Natural killer cell treated with Interleukin-12 subunit alpha and Interleukin-12 subunit beta and Interleukin-15 and Interleukin-18, amount 100 ng/mL, for 72 hours (primary cell): ENCODE measurements at regions not wholly inside any gene's neighbourhood (a gene's known extent, or its start where the extent isn't known, plus 50 kb on each side); places are given as distances from the start of the nearest gene placed in this dataset.
"Not testable (repeated sequence)": the region's sequence is repeated elsewhere in the genome, so short reads cannot be mapped to it uniquely, and the experiment has no call there.

Experiments
- ATAC-seq, 2 donors: fragments of 150-1000 bp; cut with Tn5 transposase in 1 of 2; sonication (Bioruptor Pico), chemical (Tn5 transposase) in 1 of 2; 2 replicates each; pipeline ENCODE4 v1.10.0; 2021
- DNase-seq: peaks from one replicate; pipeline ENCODE4 v3.0.0; 2022; ENCODE audit warnings: low spot score
- H3K27ac Mint-ChIP-seq, 2 donors: 1 replicate in 1 of 2; 2 replicates in 1 of 2; pipeline ENCODE4 v1.8.0; 2022; ENCODE audit warnings: mixed read lengths in 2 of 2, mild to moderate bottlenecking in 1 of 2, moderate library complexity in 1 of 2
- H3K27me3 Mint-ChIP-seq, 2 donors: 1 replicate in 1 of 2; 2 replicates in 1 of 2; pipeline ENCODE4 v1.8.0; 2022; ENCODE audit warnings: mixed read lengths in 2 of 2
- H3K36me3 Mint-ChIP-seq: one replicate; pipeline ENCODE4 v1.8.0; 2022; ENCODE audit warnings: mixed read lengths
- H3K4me1 Mint-ChIP-seq, 2 donors: 1 replicate in 1 of 2; 2 replicates in 1 of 2; pipeline ENCODE4 v1.8.0; 2022; ENCODE audit warnings: low read depth in 2 of 2, mixed read lengths in 2 of 2, mild to moderate bottlenecking in 1 of 2
- H3K4me3 Mint-ChIP-seq: one replicate; pipeline ENCODE4 v1.8.0; 2022; ENCODE audit warnings: mixed read lengths
- H3K9me3 Mint-ChIP-seq: 2 replicates; pipeline ENCODE4 v1.8.0; 2022; ENCODE audit warnings: mixed read lengths

DNA sequence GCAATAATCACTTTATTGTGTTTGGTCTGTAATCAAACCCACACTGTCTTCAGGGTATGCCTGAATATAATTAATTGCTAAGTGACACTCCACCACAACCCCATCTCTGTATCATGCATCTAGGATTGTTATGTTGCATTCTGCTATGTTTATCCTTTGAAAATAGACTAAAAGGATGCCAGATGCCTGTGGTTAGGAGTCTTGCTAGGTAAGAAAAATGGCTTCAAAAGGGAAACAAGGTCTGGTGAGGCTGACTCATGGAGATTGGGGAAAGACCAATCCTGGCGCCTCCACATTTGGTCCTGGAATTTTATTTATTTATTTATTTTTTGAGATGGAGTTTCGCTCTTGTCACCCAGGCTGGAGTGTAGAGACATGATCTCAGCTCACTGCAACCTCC lies 360.5 kb upstream of the SLC7A11 start:
- DNase-seq (no peak), ATAC-seq (no peak)
- Mint-ChIP-seq H3K27ac (no peak overlapping the region), H3K36me3 (no peaks in the 10 kb centered on the region), H3K27me3 (no peaks in the 10 kb centered on the region), H3K4me3 (no peak overlapping the region), H3K4me1 (no peaks in the 10 kb centered on the region), H3K9me3 (peaks cover 2% of the 10 kb centered on the region)

DNA sequence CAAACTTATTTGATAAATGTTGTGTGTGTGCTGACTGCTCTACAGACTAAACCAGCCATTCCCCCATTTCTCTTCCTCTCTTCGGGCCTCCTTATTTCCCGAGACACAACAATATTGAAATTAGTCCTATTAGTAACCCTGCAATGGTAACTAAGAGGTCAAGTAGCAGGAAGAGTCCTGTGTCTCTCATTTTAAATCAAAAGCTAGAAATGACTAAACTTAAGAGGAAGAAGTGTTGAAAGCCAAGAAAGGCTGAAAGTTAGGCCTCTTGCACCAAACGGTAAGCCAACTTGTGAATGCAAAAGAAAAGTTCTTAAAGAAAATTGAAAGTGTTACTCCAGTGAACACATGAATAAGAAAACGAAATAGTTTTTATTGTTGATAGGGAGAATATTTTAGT lies 357.8 kb upstream of the SLC7A11 start:
- DNase-seq (no peak), ATAC-seq (no peak)
- Mint-ChIP-seq H3K4me1 (no peaks in the 10 kb centered on the region), H3K4me3 (no peak overlapping the region), H3K27ac (no peak overlapping the region), H3K36me3 (no peaks in the 10 kb centered on the region), H3K9me3 (peaks cover 2% of the 10 kb centered on the region), H3K27me3 (no peaks in the 10 kb centered on the region)

DNA sequence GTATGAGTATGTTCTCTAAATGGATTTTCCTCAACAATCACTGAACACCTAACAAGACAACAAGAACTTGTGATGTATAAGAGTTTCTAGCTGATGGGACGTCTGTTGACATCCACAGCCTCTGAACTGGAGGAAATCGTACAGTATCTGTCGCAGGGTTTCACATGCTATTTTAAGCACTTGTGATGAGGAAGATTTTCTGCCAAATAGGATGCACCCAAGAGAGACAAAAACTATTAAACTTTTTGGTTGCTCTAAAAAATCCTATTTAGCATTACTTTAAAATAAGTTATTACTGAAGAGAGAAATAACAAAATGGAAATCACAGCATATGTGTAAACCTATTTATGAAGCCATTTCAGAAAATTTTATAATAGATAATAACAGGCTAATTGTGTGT lies 356.1 kb upstream of the SLC7A11 start:
- Mint-ChIP-seq H3K4me1 (no peaks in the 10 kb centered on the region), H3K9me3 (no peaks in the 10 kb centered on the region), H3K4me3 (no peak overlapping the region), H3K27ac (no peak overlapping the region), H3K36me3 (no peaks in the 10 kb centered on the region), H3K27me3 (no peaks in the 10 kb centered on the region)
- ATAC-seq (no peak), DNase-seq (no peak)

DNA sequence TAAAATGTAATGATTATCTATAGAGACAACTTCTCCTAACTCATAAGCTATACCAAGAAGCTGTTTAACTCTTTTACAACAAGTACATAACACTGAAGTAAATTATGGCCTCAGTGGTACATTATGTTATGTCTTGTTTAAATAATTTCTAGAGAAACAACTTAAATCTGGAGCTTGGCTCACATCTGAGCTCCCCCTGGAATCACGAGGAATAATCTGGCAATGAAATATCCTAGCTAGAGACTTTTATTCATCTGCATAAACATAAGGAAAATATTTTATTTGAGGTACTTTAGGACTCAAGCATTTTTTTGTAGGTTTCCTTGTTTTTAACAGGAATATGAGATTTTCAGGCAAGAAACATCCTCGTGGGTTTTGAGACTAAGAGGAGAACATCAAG lies 354.7 kb upstream of the SLC7A11 start:
- no peaks in the 10 kb centered on the region for H3K4me1 Mint-ChIP-seq
- DNase-seq (no peak), ATAC-seq (no peak)
- no peaks in the 10 kb centered on the region for H3K27me3 Mint-ChIP-seq
- no peak overlapping the region for H3K27ac Mint-ChIP-seq
- H3K36me3 Mint-ChIP-seq = no peaks in the 10 kb centered on the region
- no peak overlapping the region for H3K4me3 Mint-ChIP-seq
- peaks cover 2% of the 10 kb centered on the region for H3K9me3 Mint-ChIP-seq

DNA sequence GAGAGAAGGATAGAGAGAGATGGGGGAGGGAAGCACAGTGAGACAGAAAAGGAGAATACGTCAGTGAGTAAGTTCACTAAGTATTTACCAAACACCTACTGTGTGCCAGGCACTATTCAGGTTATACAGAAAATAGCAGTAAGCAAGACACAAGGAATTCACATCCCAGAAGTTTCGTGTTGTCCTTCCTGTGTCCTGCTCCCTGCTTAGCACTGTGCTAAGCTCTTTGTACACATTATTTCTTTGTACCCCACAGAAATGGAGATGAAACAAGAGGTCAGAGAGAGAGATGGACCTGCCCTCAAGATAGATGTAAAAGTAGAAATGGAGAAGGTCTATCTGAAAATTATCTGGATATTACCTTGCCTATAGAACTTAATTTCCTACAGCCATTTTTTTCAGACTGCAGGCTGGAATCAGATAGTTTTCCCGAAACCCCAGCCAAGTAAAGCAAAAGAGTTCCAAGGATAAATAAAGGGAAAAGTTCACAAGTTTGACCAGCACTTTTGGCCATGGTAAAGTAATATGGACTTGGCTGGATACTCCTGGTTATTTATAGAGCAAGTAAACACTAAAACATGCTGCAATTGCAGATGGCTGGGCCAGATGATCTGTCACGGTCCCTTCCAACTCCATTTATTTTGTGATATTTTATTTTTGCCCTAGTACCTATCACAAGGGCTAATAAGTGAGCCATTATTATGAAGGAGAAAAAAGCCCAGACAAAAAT lies 353.7 kb upstream of the SLC7A11 start:
- ATAC-seq = no peak
- H3K27me3 Mint-ChIP-seq = no peaks in the 10 kb centered on the region
- no peak for DNase-seq
- H3K4me3 Mint-ChIP-seq = no peak overlapping the region
- no peak overlapping the region for H3K27ac Mint-ChIP-seq
- peaks cover 2% of the 10 kb centered on the region for H3K9me3 Mint-ChIP-seq
- H3K4me1 Mint-ChIP-seq = no peaks in the 10 kb centered on the region
- no peaks in the 10 kb centered on the region for H3K36me3 Mint-ChIP-seq

DNA sequence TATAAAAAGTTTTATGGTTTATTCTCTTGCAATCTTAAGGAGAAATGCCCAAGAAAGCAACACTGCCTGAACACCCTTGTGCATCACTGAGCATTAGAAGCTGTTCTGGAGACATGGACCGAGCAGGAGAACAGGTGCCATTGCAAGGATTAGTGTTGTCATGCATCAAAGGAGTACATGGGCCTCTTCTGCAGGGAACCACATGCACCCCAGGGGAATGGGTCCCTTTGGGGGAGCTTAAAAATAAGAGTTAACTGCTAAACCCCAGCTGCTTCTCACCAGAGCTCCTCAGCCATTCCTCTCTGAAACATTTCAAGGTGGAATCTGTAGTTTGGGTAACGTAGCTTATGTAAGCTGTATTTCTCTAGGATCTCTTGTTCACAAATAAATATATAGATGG lies 353.0 kb upstream of the SLC7A11 start:
- peaks cover 2% of the 10 kb centered on the region for H3K9me3 Mint-ChIP-seq
- H3K36me3 Mint-ChIP-seq = no peaks in the 10 kb centered on the region
- ATAC-seq (no peak), DNase-seq (no peak)
- no peak overlapping the region for H3K27ac Mint-ChIP-seq
- no peaks in the 10 kb centered on the region for H3K27me3 Mint-ChIP-seq
- H3K4me1 Mint-ChIP-seq = no peaks in the 10 kb centered on the region
- H3K4me3 Mint-ChIP-seq = no peak overlapping the region

DNA sequence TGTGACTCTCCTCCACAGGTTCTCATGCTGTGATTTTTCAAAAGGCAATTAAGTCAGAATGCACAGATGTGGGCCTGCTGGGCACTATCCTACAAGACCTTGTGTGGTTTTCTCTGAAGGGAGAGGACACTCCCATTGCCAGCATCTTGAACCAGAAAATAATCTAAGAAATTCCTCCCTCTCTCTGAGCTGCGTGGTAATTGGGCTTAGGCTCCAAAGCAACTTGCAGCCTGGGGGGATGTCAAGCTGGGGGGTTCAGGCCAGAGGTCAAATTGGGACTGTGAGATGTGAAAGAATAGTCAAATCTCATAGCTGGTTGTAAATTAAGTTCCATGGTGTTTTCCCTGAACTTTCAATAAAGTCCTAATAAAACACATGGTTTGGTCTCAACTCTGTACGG lies 350.6 kb upstream of the SLC7A11 start:
- ATAC-seq = no peak
- Mint-ChIP-seq H3K27ac (no peak overlapping the region), H3K36me3 (no peaks in the 10 kb centered on the region), H3K4me3 (no peak overlapping the region), H3K9me3 (peaks cover 2% of the 10 kb centered on the region), H3K27me3 (no peaks in the 10 kb centered on the region), H3K4me1 (no peaks in the 10 kb centered on the region)
- no peak for DNase-seq

DNA sequence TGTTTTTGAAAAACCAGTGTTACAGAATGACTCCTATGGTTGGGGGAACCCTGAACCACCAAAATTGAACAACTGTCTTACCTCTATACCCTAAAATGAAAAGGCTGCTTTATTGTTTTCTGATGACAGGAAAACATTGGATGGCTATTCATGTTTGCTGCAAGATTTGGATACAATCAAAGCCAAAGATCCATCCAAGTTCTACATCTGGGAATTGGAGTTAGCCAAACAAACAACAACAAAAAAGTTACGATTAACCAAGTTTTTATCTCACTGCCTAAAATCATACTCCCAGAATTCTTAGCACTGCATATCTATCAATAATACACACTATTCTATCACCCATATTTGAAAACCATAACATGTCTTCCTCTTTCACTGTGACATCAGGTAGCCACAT lies 349.7 kb upstream of the SLC7A11 start:
- peaks cover 9% of the 10 kb centered on the region for H3K9me3 Mint-ChIP-seq
- no peak overlapping the region for H3K4me3 Mint-ChIP-seq
- no peaks in the 10 kb centered on the region for H3K27me3 Mint-ChIP-seq
- no peak overlapping the region for H3K27ac Mint-ChIP-seq
- DNase-seq = no peak
- no peaks in the 10 kb centered on the region for H3K36me3 Mint-ChIP-seq
- ATAC-seq = no peak
- H3K4me1 Mint-ChIP-seq = no peaks in the 10 kb centered on the region

DNA sequence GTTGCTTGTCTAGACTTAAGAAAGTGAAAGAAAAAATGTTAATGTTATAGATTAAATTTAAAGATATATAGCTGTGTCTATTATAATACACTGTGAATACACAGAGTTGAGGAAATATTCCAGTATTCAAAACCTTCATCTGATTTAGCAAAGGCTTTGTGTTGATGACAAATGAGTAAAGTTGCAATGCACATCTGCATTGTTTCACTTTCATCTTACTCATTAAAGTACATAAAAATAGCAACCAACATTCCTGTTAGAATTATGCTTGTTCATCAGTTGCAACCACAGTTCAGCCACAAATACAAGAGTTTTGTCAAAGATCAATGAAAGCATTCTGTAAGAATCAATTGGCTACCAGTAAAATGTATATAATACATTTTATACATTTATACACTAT lies 346.4 kb upstream of the SLC7A11 start:
- DNase-seq (no peak), ATAC-seq (no peak)
- Mint-ChIP-seq H3K9me3 (peaks cover 17% of the 10 kb centered on the region), H3K4me1 (no peaks in the 10 kb centered on the region), H3K36me3 (no peaks in the 10 kb centered on the region), H3K4me3 (no peak overlapping the region), H3K27ac (no peak overlapping the region), H3K27me3 (no peaks in the 10 kb centered on the region)

DNA sequence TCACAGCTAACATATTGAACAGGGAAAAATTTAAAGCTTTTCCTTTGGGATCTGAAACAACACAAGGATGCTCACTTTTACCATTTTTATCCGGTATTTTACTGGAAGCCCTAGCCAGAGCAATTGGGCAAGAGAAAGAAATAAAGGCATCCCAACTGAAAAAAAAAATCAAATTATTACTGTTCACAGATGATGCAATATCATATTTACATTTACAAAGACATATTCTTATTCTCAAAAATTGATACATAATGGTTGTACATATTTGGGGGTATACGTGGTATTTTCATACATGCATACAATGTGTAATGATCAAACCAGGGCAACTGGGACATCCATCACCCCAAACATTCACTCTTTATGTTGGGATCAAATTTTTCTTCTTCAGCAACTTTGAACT lies 337.0 kb upstream of the SLC7A11 start:
- Mint-ChIP-seq H3K27ac (no peak overlapping the region), H3K4me3 (no peak overlapping the region), H3K36me3 (peaks cover 6% of the 10 kb centered on the region), H3K4me1 (no peaks in the 10 kb centered on the region), H3K9me3 (peaks cover 7% of the 10 kb centered on the region), H3K27me3 (no peaks in the 10 kb centered on the region)
- DNase-seq = no peak
- ATAC-seq = no peak

DNA sequence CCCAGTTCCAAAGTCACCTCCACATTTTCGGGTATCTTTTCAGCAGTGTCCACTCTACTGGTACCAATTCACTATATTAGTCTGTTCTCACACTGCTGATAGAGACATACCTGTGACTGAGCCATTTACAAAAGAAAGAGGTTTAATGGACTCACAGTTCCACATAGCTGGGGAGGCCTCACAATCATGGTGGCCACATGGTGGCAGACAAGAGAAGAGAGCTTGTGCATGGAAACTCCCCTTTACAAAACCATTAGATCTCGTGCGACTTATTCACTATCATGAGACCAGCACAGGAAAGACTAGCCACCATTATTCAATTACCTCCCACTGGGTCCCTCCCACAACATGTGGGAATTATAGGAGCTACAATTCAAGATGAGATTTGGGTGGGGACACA lies 335.7 kb upstream of the SLC7A11 start:
- DNase-seq, H3K36me3 Mint-ChIP-seq, H3K4me3 Mint-ChIP-seq, ATAC-seq, H3K9me3 Mint-ChIP-seq, H3K27me3 Mint-ChIP-seq, H3K4me1 Mint-ChIP-seq, H3K27ac Mint-ChIP-seq: not testable (repeated sequence)

DNA sequence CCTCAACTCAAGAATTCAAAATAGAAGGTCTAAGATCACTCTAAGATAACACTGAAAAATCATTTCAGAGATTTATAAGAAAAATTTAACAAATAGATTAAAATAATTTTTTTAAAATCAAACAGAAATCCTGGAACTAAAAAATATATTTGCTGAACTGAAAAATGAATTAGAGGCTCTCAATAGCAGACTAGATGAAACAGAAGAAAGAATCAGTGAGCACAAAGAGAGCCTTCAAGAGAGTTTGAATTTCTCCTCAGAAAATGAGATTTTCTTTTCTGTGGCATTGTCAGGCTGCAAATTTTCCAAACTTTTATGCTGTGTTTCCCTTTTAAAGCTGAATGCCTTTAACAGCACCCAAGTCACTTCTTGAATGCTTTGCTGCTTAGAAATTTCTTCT lies 335.0 kb upstream of the SLC7A11 start:
- Mint-ChIP-seq H3K27ac (no peak overlapping the region), H3K4me1 (no peaks in the 10 kb centered on the region), H3K4me3 (no peak overlapping the region), H3K36me3 (peaks cover 6% of the 10 kb centered on the region), H3K27me3 (no peaks in the 10 kb centered on the region), H3K9me3 (peaks cover 11% of the 10 kb centered on the region)
- ATAC-seq (no peak), DNase-seq (no peak)

DNA sequence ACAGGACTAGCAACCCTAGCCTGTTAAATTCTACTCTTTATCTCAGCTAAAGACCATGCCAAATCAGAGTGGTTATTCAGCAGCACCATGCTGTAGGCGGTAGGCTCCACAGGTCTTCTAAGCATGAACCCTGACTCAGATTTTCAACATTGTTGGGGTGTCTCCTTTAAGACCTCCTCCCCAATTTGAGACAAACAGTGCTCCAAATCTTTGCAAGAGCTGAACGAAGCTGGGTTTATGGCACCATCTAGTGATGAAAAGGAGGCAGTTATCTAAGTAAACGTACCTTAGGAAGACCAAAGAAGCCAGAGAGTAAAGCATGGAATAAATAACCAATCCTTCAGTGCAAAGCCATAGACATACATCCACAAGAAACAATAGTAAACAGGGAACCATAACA lies 334.5 kb upstream of the SLC7A11 start:
- Mint-ChIP-seq H3K27ac (no peak overlapping the region), H3K4me1 (no peaks in the 10 kb centered on the region), H3K27me3 (no peaks in the 10 kb centered on the region), H3K36me3 (peaks cover 6% of the 10 kb centered on the region), H3K4me3 (no peak overlapping the region), H3K9me3 (peaks cover 11% of the 10 kb centered on the region)
- DNase-seq (no peak), ATAC-seq (no peak)

DNA sequence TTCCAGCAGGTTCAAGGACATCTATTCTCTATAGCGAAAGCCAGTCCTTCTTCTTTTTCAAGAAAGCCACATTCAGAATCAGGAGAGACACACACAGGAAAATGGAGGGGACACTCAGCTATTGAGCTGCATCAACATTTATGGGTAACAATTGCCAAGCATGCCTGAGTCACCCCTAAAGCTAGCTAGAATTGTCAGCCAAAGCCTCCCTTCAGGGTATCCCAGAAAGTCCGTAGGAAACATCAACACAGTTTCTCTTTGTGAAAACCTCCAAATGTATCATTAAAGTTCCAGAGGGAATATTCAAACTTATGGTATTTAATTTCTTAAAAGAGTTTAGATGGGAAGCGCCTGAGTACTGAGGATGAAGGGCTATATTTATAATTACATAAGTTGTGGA lies 331.1 kb upstream of the SLC7A11 start:
- no peak overlapping the region for H3K4me3 Mint-ChIP-seq
- ATAC-seq (no peak), DNase-seq (no peak)
- H3K36me3 Mint-ChIP-seq = peaks cover 6% of the 10 kb centered on the region
- H3K9me3 Mint-ChIP-seq = peaks cover 6% of the 10 kb centered on the region
- H3K27me3 Mint-ChIP-seq = no peaks in the 10 kb centered on the region
- H3K4me1 Mint-ChIP-seq = no peaks in the 10 kb centered on the region
- no peak overlapping the region for H3K27ac Mint-ChIP-seq

DNA sequence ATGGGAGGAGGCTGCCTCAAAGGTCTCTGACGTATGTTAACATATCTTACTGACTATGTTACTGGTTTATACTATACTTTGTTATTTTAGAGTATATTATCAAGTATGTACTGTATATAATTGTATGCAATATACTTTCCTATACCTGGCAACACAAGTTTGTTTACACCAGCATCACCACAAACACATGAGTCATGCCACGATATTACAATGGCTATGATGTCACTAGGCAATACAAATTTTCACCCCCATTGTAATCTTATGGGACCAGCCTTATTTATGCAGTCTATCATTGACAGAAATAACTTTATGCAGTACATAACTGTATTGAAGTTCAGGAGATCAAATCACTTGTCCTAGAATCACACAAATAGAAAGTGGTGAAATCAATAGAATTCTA lies 329.9 kb upstream of the SLC7A11 start:
- H3K27ac Mint-ChIP-seq = no peak overlapping the region
- ATAC-seq (no peak), DNase-seq (no peak)
- no peak overlapping the region for H3K4me3 Mint-ChIP-seq
- no peaks in the 10 kb centered on the region for H3K4me1 Mint-ChIP-seq
- H3K36me3 Mint-ChIP-seq = no peaks in the 10 kb centered on the region
- H3K27me3 Mint-ChIP-seq = no peaks in the 10 kb centered on the region
- H3K9me3 Mint-ChIP-seq = peaks cover 6% of the 10 kb centered on the region
